BLaER1 treated with 17β-estradiol and CSF1 and Interleukin-3, amounts not matched to agents 10 nM and 100 nM (cell line): ENCODE measurements at regions not wholly inside any gene's neighbourhood (a gene's known extent, or its start where the extent isn't known, plus 50 kb on each side); places are given as distances from the start of the nearest gene placed in this dataset.
"Not testable (repeated sequence)": the region's sequence is repeated elsewhere in the genome, so short reads cannot be mapped to it uniquely, and the experiment has no call there.

Experiments
- H3K27ac ChIP-seq, 11 experiments: shearing (Covaris generic); formaldehyde crosslinking; 2 replicates each; pipeline ENCODE4 v1.8.1; 2022
- H3K27me3 ChIP-seq, 11 experiments: shearing (Covaris generic); formaldehyde crosslinking; 2 replicates each; pipeline ENCODE4 v1.8.1; 2022
- H3K36me3 ChIP-seq, 11 experiments: shearing (Covaris generic); formaldehyde crosslinking; 2 replicates each; pipeline ENCODE4 v1.8.1; 2022
- H3K4me1 ChIP-seq, 10 experiments: shearing (Covaris generic); formaldehyde crosslinking; 2 replicates each; pipeline ENCODE4 v1.8.1; 2022
- H3K4me2 ChIP-seq, 11 experiments: shearing (Covaris generic); formaldehyde crosslinking; 2 replicates each; pipeline ENCODE4 v1.8.1; 2022
- H3K4me3 ChIP-seq, 10 experiments: shearing (Covaris generic); formaldehyde crosslinking; 2 replicates each; pipeline ENCODE4 v1.8.1; 2022
- H3K9ac ChIP-seq, 11 experiments: shearing (Covaris generic); formaldehyde crosslinking; 2 replicates each; pipeline ENCODE4 v1.8.1; 2022
- H3K9me3 ChIP-seq, 11 experiments: shearing (Covaris generic); formaldehyde crosslinking; replicated peaks in 1 of 11; 2 replicates each; pipeline ENCODE4 v1.8.1; 2022
- H4K20me1 ChIP-seq, 11 experiments: shearing (Covaris generic); formaldehyde crosslinking; 2 replicates each; pipeline ENCODE4 v1.8.1; 2022
- Cebpa-rat ChIP-seq, 11 experiments: shearing (Covaris generic); IDR thresholded peaks; 2 replicates each; pipeline ENCODE4 v1.8.1; 2022

DNA sequence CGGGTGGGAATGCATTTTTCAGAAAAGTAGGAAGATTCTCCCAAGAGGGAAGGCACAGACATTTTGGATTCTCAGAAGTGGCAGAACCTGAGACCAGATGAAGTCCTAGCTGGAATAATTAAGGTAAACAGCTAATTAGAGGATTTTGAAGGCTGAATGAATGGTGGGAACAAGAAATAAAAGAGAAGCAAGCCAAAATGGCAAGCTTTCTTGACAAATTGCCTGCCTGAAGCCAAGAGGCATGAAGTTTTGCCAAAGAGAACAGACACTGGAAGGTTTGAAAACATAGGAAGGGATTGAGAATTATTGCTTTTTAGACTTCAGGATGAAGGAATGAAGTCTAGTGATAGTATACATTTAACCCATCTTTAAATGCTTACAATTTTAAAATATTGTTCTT lies 115.0 kb upstream of the SEM1 start:
- Histone ChIP-seq H3K36me3 (no peaks in the 10 kb centered on the region), H4K20me1 (no peaks in the 10 kb centered on the region), H3K27ac (no peak overlapping the region), H3K9me3 (no peaks in the 10 kb centered on the region; a peak in 1 of 22 replicates), H3K27me3 (no peaks in the 10 kb centered on the region), H3K9ac (no peak overlapping the region), H3K4me2 (no peak overlapping the region), H3K4me1 (no peaks in the 10 kb centered on the region), H3K4me3 (no peak overlapping the region)
- no peak for TF ChIP-seq Cebpa-rat (IDR thresholded peaks at IDR 0.05)

GRCh38 chr7:96825285-96825684 lies 115.6 kb upstream of the SEM1 start:
- TF ChIP-seq Cebpa-rat (IDR thresholded peaks at IDR 0.05): no peak
- Histone ChIP-seq H3K4me1 (no peaks in the 10 kb centered on the region), H3K4me2 (no peak overlapping the region), H3K27ac (no peak overlapping the region), H3K4me3 (no peak overlapping the region), H3K9me3 (no peaks in the 10 kb centered on the region; a peak in 1 of 22 replicates), H3K36me3 (no peaks in the 10 kb centered on the region), H4K20me1 (no peaks in the 10 kb centered on the region), H3K27me3 (no peaks in the 10 kb centered on the region), H3K9ac (no peak overlapping the region)

DNA sequence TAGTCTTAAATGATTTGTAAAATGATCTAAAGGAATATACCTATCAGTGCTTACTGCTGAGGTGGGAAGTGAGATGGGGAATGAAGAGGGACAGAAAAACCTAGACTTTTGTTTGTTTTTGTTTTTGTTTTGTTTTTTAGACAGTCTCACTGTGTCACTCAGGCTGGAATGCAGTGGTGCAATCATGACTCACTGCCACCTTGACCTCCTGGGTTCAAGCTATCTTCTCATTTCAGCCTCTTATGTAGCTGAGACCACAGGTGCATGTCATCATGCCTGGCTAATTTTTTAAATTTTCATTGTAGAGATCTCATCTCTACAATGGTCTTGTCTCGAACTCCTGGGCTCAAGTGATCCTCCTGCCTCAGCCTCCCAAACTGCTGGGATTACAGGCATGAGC lies 116.4 kb upstream of the SEM1 start:
- Histone ChIP-seq H3K4me3 (no peak overlapping the region), H3K9ac (no peak overlapping the region), H3K4me1 (no peaks in the 10 kb centered on the region), H3K27ac (no peak overlapping the region), H3K9me3 (no peaks in the 10 kb centered on the region; a peak in 1 of 22 replicates), H3K27me3 (no peaks in the 10 kb centered on the region), H3K4me2 (no peak overlapping the region), H3K36me3 (no peaks in the 10 kb centered on the region), H4K20me1 (no peaks in the 10 kb centered on the region)
- TF ChIP-seq Cebpa-rat (IDR thresholded peaks at IDR 0.05): no peak

DNA sequence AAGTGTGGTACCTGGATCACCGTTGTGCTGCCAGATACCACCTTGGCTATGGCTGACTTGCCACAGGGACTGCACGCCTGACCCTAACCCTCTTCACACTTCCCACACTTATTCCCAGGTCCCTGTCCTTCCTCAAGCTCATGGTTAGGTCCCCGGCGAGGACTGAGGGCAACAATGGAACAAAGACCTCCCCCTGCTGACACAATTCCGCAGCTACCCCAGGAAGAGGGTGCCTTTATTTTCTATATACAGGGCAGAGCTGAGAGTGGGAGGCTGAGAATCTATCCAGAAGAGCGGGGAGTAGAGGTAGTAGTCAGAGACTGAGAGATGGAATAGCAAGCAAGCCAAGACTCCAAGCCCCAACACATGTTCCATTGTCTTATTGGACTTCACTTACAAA lies 118.1 kb upstream of the SEM1 start:
- no peak overlapping the region for H3K27ac ChIP-seq
- H3K36me3 ChIP-seq: no peaks in the 10 kb centered on the region
- H3K4me1 ChIP-seq: no peaks in the 10 kb centered on the region
- H3K4me2 ChIP-seq: no peak overlapping the region
- no peak overlapping the region for H3K4me3 ChIP-seq
- no peak for TF ChIP-seq Cebpa-rat (IDR thresholded peaks at IDR 0.05)
- no peaks in the 10 kb centered on the region for H4K20me1 ChIP-seq
- no peaks in the 10 kb centered on the region for H3K27me3 ChIP-seq
- H3K9me3 ChIP-seq: no peaks in the 10 kb centered on the region
- H3K9ac ChIP-seq: no peak overlapping the region

GRCh38 chr7:96829121-96829520 lies 119.5 kb upstream of the SEM1 start:
- H3K9ac ChIP-seq: not testable (repeated sequence)

GRCh38 chr7:96831446-96831845 lies 121.8 kb upstream of the SEM1 start:
- H3K4me2 ChIP-seq: no peak overlapping the region
- no peak for TF ChIP-seq Cebpa-rat (IDR thresholded peaks at IDR 0.05)
- H3K27me3 ChIP-seq: no peaks in the 10 kb centered on the region

More at GRCh38 chr7:96829121-96829520, 119.5 kb upstream of the SEM1 start:
- H3K4me3 ChIP-seq, H3K27ac ChIP-seq, H3K9me3 ChIP-seq, H4K20me1 ChIP-seq, H3K27me3 ChIP-seq, H3K4me1 ChIP-seq, H3K36me3 ChIP-seq, H3K4me2 ChIP-seq: not testable (repeated sequence)

DNA sequence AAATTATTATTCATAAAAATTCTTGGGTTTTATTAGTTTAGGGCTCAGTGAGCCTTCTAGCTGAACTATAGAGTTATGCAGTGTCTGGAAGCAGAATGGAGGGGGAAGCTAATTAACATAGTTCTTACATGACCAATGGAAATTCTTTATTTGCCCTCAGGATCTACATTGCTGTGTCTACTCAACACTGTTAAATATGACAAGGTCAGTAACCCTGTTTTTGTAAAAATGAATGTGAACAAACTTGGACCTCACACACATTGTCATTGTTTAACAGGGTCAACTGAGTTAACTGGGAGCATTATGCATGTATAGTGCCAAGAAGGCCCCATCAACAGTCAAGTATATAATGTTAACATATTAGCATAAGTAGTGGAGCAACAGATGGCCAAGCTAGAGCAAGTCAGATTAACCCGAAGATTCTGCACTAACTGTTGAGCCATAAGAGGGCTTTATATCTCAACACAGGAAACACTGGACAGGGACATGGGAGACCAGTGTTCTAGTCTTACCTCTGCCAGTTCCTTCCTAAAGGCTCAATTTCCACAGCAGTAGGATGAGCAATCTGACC lies 122.5 kb upstream of the SEM1 start:
- no peak overlapping the region for H3K4me2 ChIP-seq
- H3K4me1 ChIP-seq: peaks cover 6 to 15% (median 12%) of the 10 kb centered on the region in 10 experiments
- no peaks in the 10 kb centered on the region for H3K36me3 ChIP-seq
- H3K9ac ChIP-seq: no peak overlapping the region
- no peaks in the 10 kb centered on the region for H3K27me3 ChIP-seq
- no peaks in the 10 kb centered on the region for H3K9me3 ChIP-seq
- no peak for TF ChIP-seq Cebpa-rat (IDR thresholded peaks at IDR 0.05)
- no peak overlapping the region for H3K27ac ChIP-seq
- no peaks in the 10 kb centered on the region for H4K20me1 ChIP-seq
- no peak overlapping the region for H3K4me3 ChIP-seq

More at GRCh38 chr7:96831446-96831845, 121.8 kb upstream of the SEM1 start:
- Histone ChIP-seq H4K20me1 (no peaks in the 10 kb centered on the region), H3K9ac (no peak overlapping the region), H3K4me1 (peaks cover 0 to 8% (median 5%) of the 10 kb centered on the region in 10 experiments; a peak in 14 of 20 replicates), H3K27ac (no peak overlapping the region), H3K36me3 (no peaks in the 10 kb centered on the region), H3K9me3 (no peaks in the 10 kb centered on the region), H3K4me3 (no peak overlapping the region)

GRCh38 chr7:96833676-96834453 lies 124.2 kb upstream of the SEM1 start:
- Histone ChIP-seq H3K4me3 (no peak overlapping the region), H3K9ac (no peak overlapping the region)
- TF ChIP-seq Cebpa-rat (IDR thresholded peaks at IDR 0.05): no peak

DNA sequence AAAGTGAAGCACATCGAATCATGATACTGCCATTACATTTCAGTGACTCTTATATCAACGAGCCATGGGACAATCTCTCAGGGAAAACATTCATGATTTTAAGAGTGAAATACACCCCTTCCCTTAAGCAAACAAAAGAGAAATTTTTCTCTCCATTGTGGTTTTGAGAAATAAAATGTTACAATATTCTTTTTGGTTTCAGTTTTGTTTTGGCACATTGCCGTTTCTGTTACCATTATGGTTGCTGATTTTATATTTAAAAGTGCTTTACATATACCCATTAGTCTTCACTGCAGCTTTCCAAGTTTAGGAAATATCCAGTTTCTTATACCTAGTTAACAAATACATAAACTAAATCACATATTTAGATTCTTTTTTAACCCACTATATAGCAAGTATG lies 126.8 kb upstream of the SEM1 start:
- TF ChIP-seq Cebpa-rat (IDR thresholded peaks at IDR 0.05): no peak
- H4K20me1 ChIP-seq: no peaks in the 10 kb centered on the region
- peaks cover 21 to 37% (median 31%) of the 10 kb centered on the region in 10 experiments for H3K4me1 ChIP-seq
- peak overlapping the region in 9 of 11 experiments; percentile 37 to 75 (median 64); a peak in 16 of 22 replicates for H3K27ac ChIP-seq
- H3K27me3 ChIP-seq: no peaks in the 10 kb centered on the region
- peak overlapping the region; percentile 40 to 83 (median 75) for H3K4me2 ChIP-seq
- H3K9me3 ChIP-seq: no peaks in the 10 kb centered on the region
- peak overlapping the region in 3 of 10 experiments; percentile 5 to 32 (median 25); a peak in 5 of 20 replicates for H3K4me3 ChIP-seq
- H3K36me3 ChIP-seq: no peaks in the 10 kb centered on the region
- H3K9ac ChIP-seq: 0 out of 22 replicates have a peak overlapping the region, but pooled peaks of 1 of the 11 experiments have one; percentile 2

More at GRCh38 chr7:96833676-96834453, 124.2 kb upstream of the SEM1 start:
- Histone ChIP-seq H3K36me3 (no peaks in the 10 kb centered on the region), H3K9me3 (no peaks in the 10 kb centered on the region), H3K27me3 (no peaks in the 10 kb centered on the region), H4K20me1 (no peaks in the 10 kb centered on the region), H3K4me2 (no peak overlapping the region), H3K4me1 (peaks cover 21 to 32% (median 29%) of the 10 kb centered on the region in 10 experiments), H3K27ac (no peak overlapping the region)
